ENCODE measurements at regions not wholly inside any gene's neighbourhood (a gene's known extent, or its start where the extent isn't known, plus 50 kb on each side); places are given as distances from the start of the nearest gene placed in this dataset.

- Histone ChIP-seq H3K9ac (ENCODE audit: insufficient read length, low read depth) (no peak overlapping the region), H3K4me1 (ENCODE audit: insufficient read depth, insufficient read length) (peaks cover 4% of the 10 kb centered on the region), H3K9me3 (ENCODE audit: insufficient read depth, low read length) (no peaks in the 10 kb centered on the region), H3K36me3 (ENCODE audit: insufficient read depth, insufficient read length, low read length) (no peaks in the 10 kb centered on the region), H3K27me3 (ENCODE audit: insufficient read depth, insufficient read length) (no peaks in the 10 kb centered on the region), H3K4me3 (ENCODE audit: insufficient read length, low read depth) (no peak overlapping the region)
- TF ChIP-seq ZNF274 (IDR thresholded peaks at IDR 0.05; ENCODE audit: low read depth, low read length) = no peak
- TF ChIP-seq SUZ12 (IDR thresholded peaks at IDR 0.05; ENCODE audit: extremely low read depth, insufficient read depth, insufficient read length) = no peak
- TF ChIP-seq YY1 (IDR thresholded peaks at IDR 0.05; ENCODE audit: insufficient read depth, insufficient read length) = no peak
- DNase-seq (ENCODE audit: low read depth, low spot score) = no peak
These were observed 2295.3 kb downstream of the TP53TG3F start for GRCh38 chr16:35754391-35755369.

- Histone ChIP-seq H3K4me3 (ENCODE audit: insufficient read length, low read depth) (no peak overlapping the region), H3K9ac (ENCODE audit: insufficient read length, low read depth) (no peak overlapping the region), H3K4me1 (ENCODE audit: insufficient read depth, insufficient read length) (no peaks in the 10 kb centered on the region), H3K9me3 (ENCODE audit: insufficient read depth, low read length) (peaks cover 9% of the 10 kb centered on the region), H3K27me3 (ENCODE audit: insufficient read depth, insufficient read length) (no peaks in the 10 kb centered on the region), H3K36me3 (ENCODE audit: insufficient read depth, insufficient read length, low read length) (no peaks in the 10 kb centered on the region)
- TF ChIP-seq YY1 (IDR thresholded peaks at IDR 0.05; ENCODE audit: insufficient read depth, insufficient read length) (no peak), ZNF274 (IDR thresholded peaks at IDR 0.05; ENCODE audit: low read depth, low read length) (no peak), SUZ12 (IDR thresholded peaks at IDR 0.05; ENCODE audit: extremely low read depth, insufficient read depth, insufficient read length) (no peak)
- DNase-seq (ENCODE audit: low read depth, low spot score) = no peak
These were observed 2329.0 kb downstream of the TP53TG3F start for GRCh38 chr16:35788381-35788780.

- H3K27me3 ChIP-seq (ENCODE audit: insufficient read depth, insufficient read length) = no peaks in the 10 kb centered on the region
- H3K36me3 ChIP-seq (ENCODE audit: insufficient read depth, insufficient read length, low read length) = no peaks in the 10 kb centered on the region
- H3K9ac ChIP-seq (ENCODE audit: insufficient read length, low read depth) = no peak overlapping the region
- H3K4me1 ChIP-seq (ENCODE audit: insufficient read depth, insufficient read length) = no peaks in the 10 kb centered on the region
- no peak overlapping the region for H3K4me3 ChIP-seq (ENCODE audit: insufficient read length, low read depth)
- no peak for DNase-seq (ENCODE audit: low read depth, low spot score)
- TF ChIP-seq ZNF274 (IDR thresholded peaks at IDR 0.05; ENCODE audit: low read depth, low read length) = no peak
- no peak for TF ChIP-seq YY1 (IDR thresholded peaks at IDR 0.05; ENCODE audit: insufficient read depth, insufficient read length)
- TF ChIP-seq SUZ12 (IDR thresholded peaks at IDR 0.05; ENCODE audit: extremely low read depth, insufficient read depth, insufficient read length) = no peak
- peaks cover 24% of the 10 kb centered on the region; the same call in 1 of the 2 replicates for H3K9me3 ChIP-seq (ENCODE audit: insufficient read depth, low read length)
These were observed 2333.3 kb downstream of the TP53TG3F start for GRCh38 chr16:35792516-35793285.

GRCh38 chr16:35793601-35794000, 2334.2 kb downstream of the TP53TG3F start:
- no peak for DNase-seq (ENCODE audit: low read depth, low spot score)
- Histone ChIP-seq H3K4me3 (ENCODE audit: insufficient read length, low read depth) (no peak overlapping the region), H3K36me3 (ENCODE audit: insufficient read depth, insufficient read length, low read length) (no peaks in the 10 kb centered on the region), H3K4me1 (ENCODE audit: insufficient read depth, insufficient read length) (no peaks in the 10 kb centered on the region), H3K9ac (ENCODE audit: insufficient read length, low read depth) (no peak overlapping the region), H3K27me3 (ENCODE audit: insufficient read depth, insufficient read length) (no peaks in the 10 kb centered on the region), H3K9me3 (ENCODE audit: insufficient read depth, low read length) (peaks cover 30% of the 10 kb centered on the region; the same call in 1 of the 2 replicates)
- TF ChIP-seq YY1 (IDR thresholded peaks at IDR 0.05; ENCODE audit: insufficient read depth, insufficient read length) = no peak
- no peak for TF ChIP-seq SUZ12 (IDR thresholded peaks at IDR 0.05; ENCODE audit: extremely low read depth, insufficient read depth, insufficient read length)
- TF ChIP-seq ZNF274 (IDR thresholded peaks at IDR 0.05; ENCODE audit: low read depth, low read length) = no peak

GRCh38 chr16:35794896-35795295, 2335.5 kb downstream of the TP53TG3F start:
- TF ChIP-seq YY1 (IDR thresholded peaks at IDR 0.05; ENCODE audit: insufficient read depth, insufficient read length) (no peak), SUZ12 (IDR thresholded peaks at IDR 0.05; ENCODE audit: extremely low read depth, insufficient read depth, insufficient read length) (no peak)
- no peak overlapping the region for H3K4me3 ChIP-seq (ENCODE audit: insufficient read length, low read depth)
- DNase-seq (ENCODE audit: low read depth, low spot score) = peak; percentile 3
- no peaks in the 10 kb centered on the region for H3K27me3 ChIP-seq (ENCODE audit: insufficient read depth, insufficient read length)
- peaks cover 30% of the 10 kb centered on the region; the same call in 1 of the 2 replicates for H3K9me3 ChIP-seq (ENCODE audit: insufficient read depth, low read length)
- no peaks in the 10 kb centered on the region for H3K4me1 ChIP-seq (ENCODE audit: insufficient read depth, insufficient read length)
- no peak overlapping the region for H3K9ac ChIP-seq (ENCODE audit: insufficient read length, low read depth)
- H3K36me3 ChIP-seq (ENCODE audit: insufficient read depth, insufficient read length, low read length) = no peaks in the 10 kb centered on the region

GRCh38 chr16:35795361-35796029, 2336.1 kb downstream of the TP53TG3F start:
- peaks cover 30% of the 10 kb centered on the region; the same call in 1 of the 2 replicates for H3K9me3 ChIP-seq (ENCODE audit: insufficient read depth, low read length)

More at GRCh38 chr16:35795361-35796029, 2336.1 kb downstream of the TP53TG3F start:
- Histone ChIP-seq H3K4me3 (ENCODE audit: insufficient read length, low read depth) (no peak overlapping the region), H3K4me1 (ENCODE audit: insufficient read depth, insufficient read length) (no peaks in the 10 kb centered on the region), H3K36me3 (ENCODE audit: insufficient read depth, insufficient read length, low read length) (no peaks in the 10 kb centered on the region), H3K27me3 (ENCODE audit: insufficient read depth, insufficient read length) (no peaks in the 10 kb centered on the region), H3K9ac (ENCODE audit: insufficient read length, low read depth) (no peak overlapping the region)
- no peak for TF ChIP-seq SUZ12 (IDR thresholded peaks at IDR 0.05; ENCODE audit: extremely low read depth, insufficient read depth, insufficient read length)
- no peak for TF ChIP-seq ZNF274 (IDR thresholded peaks at IDR 0.05; ENCODE audit: low read depth, low read length)
- TF ChIP-seq YY1 (IDR thresholded peaks at IDR 0.05; ENCODE audit: insufficient read depth, insufficient read length) = no peak
- no peak for DNase-seq (ENCODE audit: low read depth, low spot score)

Measured in NT2/D1 (cell line).